ENCODE measurements at regions not wholly inside any gene's neighbourhood (a gene's known extent, or its start where the extent isn't known, plus 50 kb on each side); places are given as distances from the start of the nearest gene placed in this dataset.

DNA sequence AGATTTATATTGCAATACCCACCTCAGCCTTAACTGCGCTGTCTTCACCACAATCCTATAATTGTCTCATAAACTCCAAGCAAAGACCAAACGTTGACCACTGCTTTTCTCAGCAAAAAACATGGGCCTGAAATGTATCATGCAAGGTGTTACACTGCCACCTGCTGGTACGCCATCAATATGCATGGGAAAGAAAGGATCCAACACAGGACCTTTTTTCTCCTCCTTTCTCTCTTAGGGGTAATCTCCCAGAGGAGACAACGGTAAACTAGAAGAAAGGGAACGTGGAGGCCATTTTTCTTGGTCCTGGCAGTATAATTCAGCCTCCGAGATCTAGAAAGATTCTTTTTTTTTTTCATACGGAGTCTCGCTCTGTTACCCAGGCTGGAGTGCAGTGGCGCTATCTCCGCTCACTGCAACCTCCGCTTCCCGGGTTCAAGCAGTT lies 79.1 kb upstream of the MPP7 start:
- TF ChIP-seq, protein P1, sequence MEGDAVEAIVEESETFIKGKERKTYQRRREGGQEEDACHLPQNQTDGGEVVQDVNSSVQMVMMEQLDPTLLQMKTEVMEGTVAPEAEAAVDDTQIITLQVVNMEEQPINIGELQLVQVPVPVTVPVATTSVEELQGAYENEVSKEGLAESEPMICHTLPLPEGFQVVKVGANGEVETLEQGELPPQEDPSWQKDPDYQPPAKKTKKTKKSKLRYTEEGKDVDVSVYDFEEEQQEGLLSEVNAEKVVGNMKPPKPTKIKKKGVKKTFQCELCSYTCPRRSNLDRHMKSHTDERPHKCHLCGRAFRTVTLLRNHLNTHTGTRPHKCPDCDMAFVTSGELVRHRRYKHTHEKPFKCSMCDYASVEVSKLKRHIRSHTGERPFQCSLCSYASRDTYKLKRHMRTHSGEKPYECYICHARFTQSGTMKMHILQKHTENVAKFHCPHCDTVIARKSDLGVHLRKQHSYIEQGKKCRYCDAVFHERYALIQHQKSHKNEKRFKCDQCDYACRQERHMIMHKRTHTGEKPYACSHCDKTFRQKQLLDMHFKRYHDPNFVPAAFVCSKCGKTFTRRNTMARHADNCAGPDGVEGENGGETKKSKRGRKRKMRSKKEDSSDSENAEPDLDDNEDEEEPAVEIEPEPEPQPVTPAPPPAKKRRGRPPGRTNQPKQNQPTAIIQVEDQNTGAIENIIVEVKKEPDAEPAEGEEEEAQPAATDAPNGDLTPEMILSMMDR (IDR thresholded peaks at IDR 0.05; ENCODE audit: low read depth, low read length): peak; percentile 89
- TF ChIP-seq EZH2phosphoT487 (IDR thresholded peaks at IDR 0.05; ENCODE audit: low read depth): no peak
